Activated CD4-positive, CD25-positive, alpha-beta regulatory T cell treated with anti-CD3 and anti-CD28 coated beads, Interleukin-2, amount 50 U/mL, for 72 hours (primary cell): ENCODE measurements at regions not wholly inside any gene's neighbourhood (a gene's known extent, or its start where the extent isn't known, plus 50 kb on each side); places are given as distances from the start of the nearest gene placed in this dataset.

Experiments used
- DNase-seq: peaks from one replicate; pipeline ENCODE4 v3.0.0; 2021

DNA sequence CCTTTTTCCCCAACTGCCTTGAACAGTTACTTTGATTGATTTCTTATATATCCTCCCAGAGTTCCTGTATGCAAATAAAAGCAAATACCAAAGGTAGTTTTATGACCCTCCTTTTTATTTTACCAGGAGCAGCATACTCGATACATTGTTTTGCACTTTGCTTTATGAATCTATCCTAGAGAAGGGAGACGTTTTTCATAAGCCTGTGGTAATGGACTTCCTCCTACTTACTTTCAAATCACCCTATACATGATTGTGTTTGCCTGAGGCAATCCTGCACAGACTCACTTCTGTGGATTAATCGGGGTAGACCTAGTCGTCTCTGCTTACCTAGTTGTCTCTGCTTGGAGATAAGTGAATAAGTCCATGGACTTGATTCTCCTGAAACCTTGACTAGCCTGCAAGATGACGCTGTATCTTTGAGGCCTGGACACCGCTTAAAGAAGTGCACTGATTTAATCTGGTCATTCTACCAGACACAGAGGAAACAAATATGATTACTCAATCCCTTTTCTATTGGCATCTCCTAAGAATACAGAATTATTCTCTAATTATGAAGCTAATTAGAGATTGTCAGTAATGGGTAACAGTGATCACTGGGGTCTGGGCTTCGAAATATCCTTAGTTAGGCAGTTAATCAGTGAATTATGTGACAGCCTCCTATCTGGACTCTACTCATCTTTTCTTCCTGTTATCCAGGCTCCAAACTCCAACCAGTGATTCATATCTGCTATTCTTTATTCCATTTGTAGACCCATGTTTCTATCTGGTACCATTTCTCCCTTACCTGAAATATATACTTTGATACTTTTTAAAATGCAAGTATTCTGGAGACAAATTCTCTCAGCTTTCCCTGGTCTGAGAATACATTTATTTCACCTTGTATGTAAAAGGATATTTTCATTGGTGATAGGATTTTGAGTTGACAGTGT is 447.4 kb upstream of the TRIB2 start:
- no peak for DNase-seq

DNA sequence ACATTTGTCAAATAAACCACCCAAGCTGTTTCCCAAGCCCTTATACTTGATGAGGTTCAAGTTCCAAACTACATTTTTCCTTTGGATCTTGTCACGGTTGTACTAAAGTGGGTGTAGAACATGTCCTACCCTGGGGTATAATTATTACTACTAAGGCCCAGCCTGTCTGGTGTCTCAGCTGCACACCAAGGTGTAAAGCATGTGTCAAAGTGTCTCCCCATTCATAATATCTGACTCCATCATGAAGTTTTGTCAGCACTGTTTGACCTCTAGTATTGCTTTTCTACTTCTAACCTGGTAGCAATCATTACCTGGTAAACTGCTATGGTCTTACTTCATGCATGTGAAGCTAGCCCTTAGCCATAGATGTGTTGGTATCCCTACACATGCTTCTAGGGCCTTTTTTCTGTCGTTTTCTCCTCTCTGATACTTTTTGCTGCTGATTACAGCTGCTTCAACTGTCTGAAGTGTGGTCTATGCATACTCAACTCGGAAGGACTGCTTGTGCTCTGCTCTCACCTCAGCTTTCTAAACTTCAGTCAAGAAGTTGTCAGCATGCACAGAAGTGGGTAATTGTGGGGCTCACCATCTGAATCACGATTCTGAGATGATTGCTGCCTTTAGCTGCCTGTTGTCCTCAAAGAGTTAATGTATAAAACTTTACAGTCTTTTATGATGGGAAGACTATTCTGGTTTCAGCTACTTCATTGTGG is 445.7 kb upstream of the TRIB2 start:
- DNase-seq: no peak

- DNase-seq: no peak
These were observed 445.1 kb upstream of the TRIB2 start for GRCh38 chr2:12271589-12271984.

DNA sequence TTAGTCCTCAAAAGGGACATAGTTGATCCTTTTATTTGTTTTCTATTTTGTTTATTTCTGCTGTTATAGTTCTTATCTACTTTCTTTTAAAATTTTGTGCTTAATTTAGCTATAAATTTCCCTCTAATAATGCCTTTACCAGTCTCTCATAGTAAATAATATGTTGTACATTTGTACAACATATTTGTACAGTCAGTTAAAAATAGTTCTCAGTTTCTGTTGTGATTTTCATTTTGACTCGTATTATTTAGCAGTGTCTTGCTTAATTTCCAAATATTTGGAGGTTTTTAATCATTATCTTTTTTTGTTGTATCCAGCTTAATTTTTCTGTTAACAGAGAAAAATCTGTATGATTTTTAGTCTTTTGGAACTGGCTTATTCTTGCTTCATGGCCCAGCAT is 443.6 kb upstream of the TRIB2 start:
- no peak for DNase-seq

GRCh38 chr2:12274591-12274990 is 442.1 kb upstream of the TRIB2 start:
- no peak for DNase-seq

DNA sequence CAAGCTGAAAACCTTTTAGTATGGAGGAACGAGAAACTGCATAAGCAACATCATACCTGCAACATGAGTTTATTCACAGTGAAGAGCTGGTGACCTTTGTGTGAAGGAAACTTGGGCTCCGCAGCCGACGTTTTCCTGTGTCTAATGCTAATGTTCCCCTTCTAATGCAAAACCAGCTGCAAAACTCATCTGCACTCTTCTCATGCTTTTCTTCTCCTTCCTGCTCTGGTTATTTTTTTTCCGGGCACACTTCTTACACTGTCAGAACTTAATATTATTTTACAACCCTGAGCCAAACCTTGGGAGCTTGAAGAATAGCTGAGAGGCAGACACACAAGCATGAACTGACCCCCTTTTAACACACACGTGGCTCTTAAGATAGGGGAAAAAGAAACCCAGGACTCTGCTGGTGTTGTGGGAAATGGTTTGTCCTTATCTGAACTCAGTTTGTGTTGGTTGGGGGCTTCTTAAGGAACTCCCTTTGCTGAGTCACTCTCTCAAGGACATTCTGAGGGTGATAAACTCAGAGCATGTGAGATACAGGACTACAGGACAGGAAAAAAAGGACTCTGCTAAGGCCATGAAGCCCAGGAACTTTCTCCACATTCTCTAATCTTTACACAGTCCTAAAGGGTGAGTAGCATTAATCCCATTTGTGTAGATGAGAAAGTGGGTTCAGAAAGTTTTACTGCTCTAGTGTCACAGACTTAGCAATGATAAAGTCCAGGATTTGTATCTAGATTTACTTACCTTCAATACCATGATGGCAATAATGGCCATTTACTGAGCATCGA is 439.3 kb upstream of the TRIB2 start:
- DNase-seq: no peak

GRCh38 chr2:12278217-12278750 is 438.5 kb upstream of the TRIB2 start:
- DNase-seq: no peak

DNA sequence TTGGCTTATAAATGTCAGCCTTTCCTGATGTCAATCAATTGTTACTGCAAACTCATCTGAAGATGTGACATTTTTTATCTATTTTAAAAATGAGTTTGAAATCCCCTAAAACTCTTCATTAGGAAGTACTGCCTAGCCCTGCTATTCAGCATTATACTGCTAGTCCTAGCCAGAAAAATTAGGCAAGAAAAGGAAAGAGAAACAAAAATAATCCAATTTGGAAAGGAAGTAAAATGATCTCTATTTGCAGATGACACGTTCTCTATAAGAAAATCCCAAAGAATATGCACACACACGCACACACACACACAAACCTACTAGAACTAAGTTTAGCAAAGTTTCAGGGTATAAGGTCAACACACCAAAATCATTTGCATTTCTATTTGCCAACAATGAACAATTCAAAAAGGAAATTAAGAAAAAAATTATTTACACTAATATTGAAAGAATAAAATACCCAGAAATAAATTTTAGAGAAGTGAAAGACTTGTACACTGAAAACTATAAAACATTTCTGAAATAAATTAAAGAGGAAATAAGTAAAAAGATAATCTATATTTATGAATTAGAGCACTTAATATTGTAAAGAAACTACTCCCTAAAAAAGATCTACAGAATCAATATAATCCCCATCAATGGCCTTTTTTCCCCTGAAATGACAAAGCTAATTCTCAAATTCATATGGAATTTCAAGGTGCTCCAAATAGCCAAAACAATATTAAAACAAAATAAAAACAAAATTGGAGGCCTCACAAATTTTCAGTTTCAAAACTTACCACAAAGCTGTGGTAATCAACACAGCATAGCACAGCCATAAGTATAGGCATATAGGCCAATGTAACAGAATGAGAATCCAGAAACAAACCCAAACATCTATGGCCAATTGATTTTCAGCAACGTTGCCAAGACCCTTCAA is 433.7 kb upstream of the TRIB2 start:
- DNase-seq: no peak

GRCh38 chr2:12284037-12284436 is 432.7 kb upstream of the TRIB2 start:
- no peak for DNase-seq

- DNase-seq: no peak
These were observed 432.2 kb upstream of the TRIB2 start for GRCh38 chr2:12284487-12284886.

- DNase-seq: no peak
These were observed 430.4 kb upstream of the TRIB2 start for GRCh38 chr2:12286347-12286746.

GRCh38 chr2:12287220-12287751 is 429.4 kb upstream of the TRIB2 start:
- DNase-seq: no peak

GRCh38 chr2:12288048-12288447 is 428.7 kb upstream of the TRIB2 start:
- DNase-seq: no peak

GRCh38 chr2:12289120-12289802 is 427.5 kb upstream of the TRIB2 start:
- no peak for DNase-seq

GRCh38 chr2:12291303-12291702 is 425.4 kb upstream of the TRIB2 start:
- no peak for DNase-seq

- no peak for DNase-seq
These were observed 422.9 kb upstream of the TRIB2 start for GRCh38 chr2:12293874-12294273.

GRCh38 chr2:12295856-12296519 is 420.7 kb upstream of the TRIB2 start:
- no peak for DNase-seq

DNA sequence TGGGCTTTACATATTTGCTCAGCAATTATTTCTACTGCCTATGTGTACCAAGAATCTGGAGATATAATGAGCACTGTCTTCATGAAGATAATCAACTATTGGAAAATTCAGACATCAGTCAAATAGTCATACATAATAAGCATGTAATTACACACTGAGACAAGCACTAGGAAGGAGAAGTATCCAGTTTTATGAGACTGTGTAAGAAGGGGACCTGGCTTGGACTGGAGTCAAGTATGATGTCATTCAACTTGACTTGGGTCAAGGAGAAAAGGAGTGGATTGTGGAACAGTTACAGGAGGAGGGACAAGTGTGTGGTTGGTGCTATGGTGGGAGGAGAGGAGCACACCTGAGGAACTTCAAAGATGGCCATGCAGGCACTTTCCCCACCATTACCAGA is 419.8 kb upstream of the TRIB2 start:
- no peak for DNase-seq

DNA sequence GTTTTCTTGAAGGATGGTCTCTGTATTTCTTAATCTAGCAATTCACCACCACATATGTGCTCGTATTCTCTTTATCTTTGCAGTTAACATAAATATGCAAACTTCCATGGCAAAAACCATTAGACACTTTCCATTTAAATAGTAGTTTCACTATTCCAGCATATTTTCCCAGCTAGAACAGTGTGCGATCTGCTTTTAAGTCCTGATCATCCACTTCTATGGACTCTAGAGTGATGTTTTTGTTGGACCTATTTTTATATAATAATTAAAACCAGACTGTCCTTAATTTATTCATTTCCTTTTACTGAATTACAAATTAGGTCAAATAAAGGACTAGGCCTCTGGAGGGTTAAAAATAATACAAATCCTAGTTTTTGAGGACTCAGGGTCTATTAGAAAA is 418.4 kb upstream of the TRIB2 start:
- no peak for DNase-seq

DNA sequence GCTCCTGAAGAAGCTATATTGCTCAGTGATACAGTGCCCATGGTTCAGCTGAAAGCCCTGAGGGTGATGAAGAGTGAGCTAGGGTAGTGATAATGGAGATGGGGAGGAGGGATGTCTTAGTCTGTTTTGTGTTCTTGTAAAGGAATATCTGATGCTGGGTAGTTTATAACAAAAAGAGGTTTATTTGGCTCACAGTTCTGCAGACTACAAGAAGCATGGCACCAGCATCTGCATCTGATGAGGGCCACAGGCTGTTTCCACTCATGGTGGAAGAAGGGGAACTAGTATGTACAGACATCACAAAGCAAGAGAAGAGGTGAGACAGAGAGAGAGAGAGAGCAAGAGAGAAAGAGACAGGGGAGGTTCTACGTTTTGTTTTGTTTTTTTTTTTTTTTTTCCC is 417.3 kb upstream of the TRIB2 start:
- no peak for DNase-seq
